NCI-H345 (cell line): ENCODE measurements at regions not wholly inside any gene's neighbourhood (a gene's known extent, or its start where the extent isn't known, plus 50 kb on each side); places are given as distances from the start of the nearest gene placed in this dataset.

Source experiments
- DNase-seq: peaks from one replicate; lab custom pipeline; 2025; lab: John Stamatoyannopoulos, UW

GRCh38 chr2:217749008-217749407 is 253.8 kb downstream of the TNS1 start:
- DNase-seq: no peak

GRCh38 chr2:217746808-217747207 is 256.0 kb downstream of the TNS1 start:
- DNase-seq: no peak

GRCh38 chr2:217743966-217744761 is 258.6 kb downstream of the TNS1 start:
- no peak for DNase-seq

GRCh38 chr2:217743407-217743806 is 259.4 kb downstream of the TNS1 start:
- DNase-seq: no peak

GRCh38 chr2:217742841-217743240 is 260.0 kb downstream of the TNS1 start:
- no peak for DNase-seq

GRCh38 chr2:217742276-217742675 is 260.5 kb downstream of the TNS1 start:
- no peak for DNase-seq

GRCh38 chr2:217741381-217741955 is 261.3 kb downstream of the TNS1 start:
- DNase-seq: no peak

- DNase-seq: no peak
These were observed 262.0 kb downstream of the TNS1 start for GRCh38 chr2:217740756-217741155.

GRCh38 chr2:217740178-217740577 is 262.6 kb downstream of the TNS1 start:
- DNase-seq: no peak

- no peak for DNase-seq
These were observed 263.1 kb downstream of the TNS1 start for GRCh38 chr2:217739741-217740140.

GRCh38 chr2:217738061-217738460 is 264.7 kb downstream of the TNS1 start:
- DNase-seq: no peak

GRCh38 chr2:217736776-217737550 is 265.8 kb downstream of the TNS1 start:
- DNase-seq: no peak

GRCh38 chr2:217735899-217736298 is 266.9 kb downstream of the TNS1 start:
- no peak for DNase-seq

GRCh38 chr2:217735034-217735433 is 267.8 kb downstream of the TNS1 start:
- DNase-seq: no peak

- DNase-seq: no peak
These were observed 269.3 kb downstream of the TNS1 start for GRCh38 chr2:217733461-217733860.

GRCh38 chr2:217732992-217733391 is 269.8 kb downstream of the TNS1 start:
- DNase-seq: no peak

GRCh38 chr2:217731805-217732204 is 271.0 kb downstream of the TNS1 start:
- DNase-seq: no peak

- no peak for DNase-seq
These were observed 273.3 kb downstream of the TNS1 start for GRCh38 chr2:217729421-217730053.

- no peak for DNase-seq
These were observed 275.0 kb downstream of the TNS1 start for GRCh38 chr2:217727801-217728200.

GRCh38 chr2:217725409-217725808 is 277.4 kb downstream of the TNS1 start:
- DNase-seq: no peak

- no peak for DNase-seq
These were observed 278.3 kb downstream of the TNS1 start for GRCh38 chr2:217724471-217724870.

GRCh38 chr2:217723981-217724380 is 278.8 kb downstream of the TNS1 start:
- no peak for DNase-seq
